SK-N-MC (cell line): ENCODE measurements at regions not wholly inside any gene's neighbourhood (a gene's known extent, or its start where the extent isn't known, plus 50 kb on each side); places are given as distances from the start of the nearest gene placed in this dataset.

ENCODE experiments used
- DNase-seq: peaks from one replicate; pipeline ENCODE4 v3.0.0-alpha.2; 2011; ENCODE audit warnings: low read depth, low spot score
- H3K27ac ChIP-seq: fragments of 200-600 bp; sonication (generic); 2 replicates; pipeline ENCODE4 v1.5.1; 2016; ENCODE audit warnings: mixed run types
- H3K36me3 ChIP-seq: fragments of 200-600 bp; sonication (generic); 2 replicates; pipeline ENCODE4 v1.6.1; 2017; ENCODE audit warnings: antibody characterized with exemption, low read length, mixed read lengths; ENCODE audit not compliant: insufficient read depth
- H3K4me3 ChIP-seq: fragments of 200-600 bp; sonication (generic); 2 replicates; pipeline ENCODE4 v1.5.1; 2016
- H3K9ac ChIP-seq: fragments of 200-600 bp; sonication (generic); 2 replicates; pipeline ENCODE4 v1.8.0; 2017; ENCODE audit warnings: mixed run types, mixed read lengths; ENCODE audit not compliant: insufficient read length
- H3K9me3 ChIP-seq: fragments of 200-600 bp; sonication (generic); 2 replicates; pipeline ENCODE4 v1.6.1; 2017; ENCODE audit warnings: low read depth, mild to moderate bottlenecking, antibody characterized with exemption, low read length, moderate library complexity, mixed read lengths
- EZH2 ChIP-seq: fragments of 200-600 bp; sonication (generic); IDR thresholded peaks from one replicate; pipeline ENCODE4 v1.6.1; 2017; ENCODE audit warnings: antibody characterized with exemption
- FOXP2 ChIP-seq: optimal IDR thresholded peaks from 2 replicates; pipeline ENCODE3; 2011; ENCODE audit warnings: mild to moderate bottlenecking, moderate library complexity; ENCODE audit not compliant: insufficient read depth; ENCODE audit errors: extremely low read length, control extremely low read depth
- POLR2AphosphoS5 ChIP-seq: IDR thresholded peaks from 2 replicates; pipeline ENCODE4 v1.6.1; 2012; ENCODE audit warnings: mild to moderate bottlenecking, low read depth, low read length, borderline replicate concordance

DNA sequence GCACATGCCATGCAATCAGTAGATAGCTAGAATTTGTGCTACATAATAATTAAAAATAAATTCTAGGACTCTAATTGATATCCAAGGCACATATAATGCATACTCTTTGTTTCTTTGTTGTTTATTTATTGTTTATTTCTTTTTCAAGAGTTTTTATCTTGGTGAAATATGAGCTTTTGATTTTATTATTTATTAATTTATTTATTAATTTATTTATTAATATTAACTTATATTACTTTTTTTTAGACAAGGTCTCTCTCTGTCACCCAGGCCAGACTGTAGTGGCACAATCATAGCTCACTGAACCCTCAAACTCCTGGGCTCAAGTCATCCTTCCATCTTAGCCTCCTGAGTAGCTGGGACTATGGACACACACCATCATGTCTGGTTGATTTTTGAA lies 519.9 kb downstream of the HAO1 start:
- Histone ChIP-seq H3K4me3 (no peak overlapping the region), H3K27ac (no peak overlapping the region), H3K9me3 (no peaks in the 10 kb centered on the region), H3K36me3 (no peaks in the 10 kb centered on the region), H3K9ac (no peak overlapping the region)
- no peak for TF ChIP-seq FOXP2
- no peak for TF ChIP-seq EZH2
- no peak for TF ChIP-seq POLR2AphosphoS5
- no peak for DNase-seq

GRCh38 chr20:7426890-7427496 lies 513.3 kb downstream of the HAO1 start:
- no peak for DNase-seq
- H3K9me3 ChIP-seq = no peaks in the 10 kb centered on the region
- H3K9ac ChIP-seq = no peak overlapping the region
- no peak overlapping the region for H3K4me3 ChIP-seq
- H3K36me3 ChIP-seq = no peaks in the 10 kb centered on the region
- H3K27ac ChIP-seq = no peak overlapping the region
- TF ChIP-seq EZH2 = no peak
- TF ChIP-seq POLR2AphosphoS5 = no peak
- TF ChIP-seq FOXP2 = no peak

DNA sequence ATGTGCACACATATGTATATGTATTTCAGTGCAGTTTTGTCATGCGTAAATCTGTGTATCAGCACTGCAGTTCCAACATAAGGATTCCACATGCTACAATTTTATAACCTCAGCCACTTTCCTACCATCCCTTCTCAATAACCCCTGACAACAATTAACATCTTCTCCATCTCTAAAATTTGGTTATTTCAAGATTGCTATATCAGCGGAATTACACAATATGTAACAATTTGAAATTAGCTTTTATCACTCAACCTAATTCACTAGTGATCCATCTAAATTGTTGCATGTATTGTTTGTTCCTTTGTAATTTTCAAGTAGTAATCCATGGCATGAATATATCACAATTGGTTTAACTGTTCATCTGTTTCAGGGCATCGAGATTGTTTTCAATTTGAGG lies 511.3 kb downstream of the HAO1 start:
- H3K4me3 ChIP-seq = no peak overlapping the region
- no peak overlapping the region for H3K27ac ChIP-seq
- no peak overlapping the region for H3K9ac ChIP-seq
- TF ChIP-seq EZH2 (no peak), FOXP2 (no peak), POLR2AphosphoS5 (no peak)
- H3K9me3 ChIP-seq = no peaks in the 10 kb centered on the region
- no peaks in the 10 kb centered on the region for H3K36me3 ChIP-seq
- no peak for DNase-seq

GRCh38 chr20:7432612-7433011 lies 507.6 kb downstream of the HAO1 start:
- no peak for DNase-seq
- no peak for TF ChIP-seq POLR2AphosphoS5
- TF ChIP-seq FOXP2 = no peak
- TF ChIP-seq EZH2 = no peak
- H3K9ac ChIP-seq = no peak overlapping the region
- no peak overlapping the region for H3K4me3 ChIP-seq
- no peak overlapping the region for H3K27ac ChIP-seq
- no peaks in the 10 kb centered on the region for H3K9me3 ChIP-seq
- H3K36me3 ChIP-seq = no peaks in the 10 kb centered on the region

GRCh38 chr20:7437311-7437710 lies 502.9 kb downstream of the HAO1 start:
- TF ChIP-seq POLR2AphosphoS5 = no peak
- no peak for TF ChIP-seq EZH2
- no peak for TF ChIP-seq FOXP2

DNA sequence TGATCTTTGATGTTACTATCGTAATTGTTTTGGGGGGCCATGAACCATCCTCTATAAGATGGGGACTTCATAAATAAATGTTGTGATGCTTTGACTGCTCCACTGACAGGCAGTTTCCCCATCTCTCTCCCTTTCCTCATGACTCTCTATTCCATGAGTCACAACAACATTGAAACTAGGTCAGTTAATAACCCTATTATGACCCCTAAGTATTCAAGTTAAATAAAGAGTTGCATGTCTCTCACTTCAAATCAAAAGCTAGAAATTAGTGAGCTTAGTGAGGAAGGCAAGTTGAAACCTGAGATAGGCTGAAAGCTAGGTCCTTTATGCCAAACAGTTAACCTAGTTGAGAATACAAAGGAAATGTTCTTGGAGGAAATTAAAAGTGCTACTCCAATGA lies 491.0 kb downstream of the HAO1 start:
- Histone ChIP-seq H3K9me3 (no peaks in the 10 kb centered on the region), H3K36me3 (no peaks in the 10 kb centered on the region), H3K27ac (no peak overlapping the region), H3K9ac (no peak overlapping the region), H3K4me3 (no peak overlapping the region)
- no peak for TF ChIP-seq EZH2
- no peak for TF ChIP-seq FOXP2
- no peak for TF ChIP-seq POLR2AphosphoS5
- no peak for DNase-seq

More at GRCh38 chr20:7437311-7437710, 502.9 kb downstream of the HAO1 start:
- Histone ChIP-seq H3K9ac (no peak overlapping the region), H3K9me3 (no peaks in the 10 kb centered on the region), H3K36me3 (no peaks in the 10 kb centered on the region), H3K27ac (no peak overlapping the region), H3K4me3 (no peak overlapping the region)
- DNase-seq = no peak

DNA sequence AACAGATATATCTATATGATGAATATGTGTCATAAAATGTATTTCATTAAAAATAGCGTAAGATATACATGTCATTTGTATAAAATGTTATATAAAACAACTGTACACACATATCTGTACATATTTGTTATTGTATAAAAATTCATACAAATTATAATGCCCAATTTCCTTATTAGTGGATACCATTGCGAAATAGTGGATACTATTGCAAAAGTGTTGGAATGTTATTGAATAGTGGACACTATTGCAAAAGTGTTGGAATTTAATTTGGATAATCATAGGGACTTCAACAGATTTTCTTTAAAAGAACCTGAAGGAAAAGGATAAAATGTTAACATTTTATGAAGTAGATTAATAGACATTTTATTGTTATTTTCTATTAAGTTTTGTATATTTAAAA lies 487.4 kb downstream of the HAO1 start:
- no peak for DNase-seq
- Histone ChIP-seq H3K4me3 (no peak overlapping the region), H3K9me3 (no peaks in the 10 kb centered on the region), H3K27ac (no peak overlapping the region), H3K9ac (no peak overlapping the region), H3K36me3 (no peaks in the 10 kb centered on the region)
- TF ChIP-seq POLR2AphosphoS5 = no peak
- no peak for TF ChIP-seq FOXP2
- no peak for TF ChIP-seq EZH2

GRCh38 chr20:7454047-7454446 lies 486.2 kb downstream of the HAO1 start:
- H3K36me3 ChIP-seq = no peaks in the 10 kb centered on the region
- H3K27ac ChIP-seq = no peak overlapping the region
- no peaks in the 10 kb centered on the region for H3K9me3 ChIP-seq
- H3K9ac ChIP-seq = no peak overlapping the region
- H3K4me3 ChIP-seq = no peak overlapping the region
- DNase-seq = no peak
- no peak for TF ChIP-seq FOXP2
- no peak for TF ChIP-seq EZH2
- no peak for TF ChIP-seq POLR2AphosphoS5

- Histone ChIP-seq H3K27ac (no peak overlapping the region), H3K9ac (no peak overlapping the region), H3K36me3 (no peaks in the 10 kb centered on the region), H3K9me3 (no peaks in the 10 kb centered on the region), H3K4me3 (no peak overlapping the region)
- DNase-seq = no peak
- TF ChIP-seq POLR2AphosphoS5 (no peak), FOXP2 (no peak), EZH2 (no peak)
Measured at GRCh38 chr20:7458459-7458858, 481.8 kb downstream of the HAO1 start.
